ENCODE measurements at regions not wholly inside any gene's neighbourhood (a gene's known extent, or its start where the extent isn't known, plus 50 kb on each side); places are given as distances from the start of the nearest gene placed in this dataset.
"Not testable (repeated sequence)": the region's sequence is repeated elsewhere in the genome, so short reads cannot be mapped to it uniquely, and the experiment has no call there.

DNA sequence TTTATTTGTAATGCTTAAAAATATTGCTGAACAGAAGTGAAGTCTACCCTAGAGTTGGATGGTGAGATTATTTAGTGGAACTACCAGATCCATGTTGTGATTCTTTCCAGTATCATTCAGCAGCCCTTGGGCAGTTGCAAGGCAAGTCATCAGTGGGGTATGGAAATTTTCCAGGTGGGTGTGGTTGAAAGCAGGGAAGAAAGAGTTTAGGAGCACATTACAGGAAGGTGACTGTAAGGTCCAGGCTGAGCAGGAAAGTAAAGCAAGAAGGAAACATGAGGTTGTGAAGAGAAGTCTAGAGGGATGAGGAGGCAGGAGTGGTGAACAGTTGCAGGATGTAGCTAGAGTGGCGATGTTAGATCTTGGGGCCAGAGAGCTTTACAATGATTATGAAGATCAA lies 178.0 kb upstream of the ROPN1B start:
- H3K27me3 ChIP-seq (ENCODE audit: control insufficient read depth in 3 of 3, insufficient read depth in 3 of 3, low read length in 3 of 3); FAIRE-seq; H3K4me1 ChIP-seq (ENCODE audit: control insufficient read depth in 3 of 3, insufficient read depth in 2 of 3, low read depth in 1 of 3, low read length in 2 of 3); H3K9me3 ChIP-seq (ENCODE audit: control insufficient read depth in 2 of 2, insufficient read depth in 1 of 2, low read depth in 1 of 2, low read length in 1 of 2); H3K27ac ChIP-seq (ENCODE audit: low read depth in 1 of 3, low read length in 2 of 3); DNase-seq; H3K4me3 ChIP-seq (ENCODE audit: low read depth in 1 of 3, low read length in 3 of 3); H3K36me3 ChIP-seq (ENCODE audit: control insufficient read depth in 3 of 3, insufficient read depth in 2 of 3, low read depth in 1 of 3, low read length in 3 of 3): not testable (repeated sequence)
- WGBS, 3 donors: 87 to 100% (median 95%) methylated on average over 1 of the region's 1 CpG

GRCh38 chr3:125810010-125810409 lies 159.0 kb upstream of the ROPN1B start:
- H3K27ac ChIP-seq (ENCODE audit: low read depth in 1 of 3, low read length in 2 of 3); DNase-seq; H3K27me3 ChIP-seq (ENCODE audit: control insufficient read depth in 3 of 3, insufficient read depth in 3 of 3, low read length in 3 of 3); H3K4me1 ChIP-seq (ENCODE audit: control insufficient read depth in 3 of 3, insufficient read depth in 2 of 3, low read depth in 1 of 3, low read length in 2 of 3); FAIRE-seq; H3K36me3 ChIP-seq (ENCODE audit: control insufficient read depth in 3 of 3, insufficient read depth in 2 of 3, low read depth in 1 of 3, low read length in 3 of 3); H3K4me3 ChIP-seq (ENCODE audit: low read depth in 1 of 3, low read length in 3 of 3): not testable (repeated sequence)
- 59 to 75% (median 70%) methylated on average over 4 of the region's 4 CpGs for WGBS, 3 donors
- H3K9me3 ChIP-seq (ENCODE audit: control insufficient read depth in 2 of 2, insufficient read depth in 1 of 2, low read depth in 1 of 2, low read length in 1 of 2): peaks cover 0 to 38% of the 10 kb centered on the region in 2 donors

GRCh38 chr3:125822175-125822574 lies 146.8 kb upstream of the ROPN1B start:
- H3K4me1 ChIP-seq (ENCODE audit: control insufficient read depth in 3 of 3, insufficient read depth in 2 of 3, low read depth in 1 of 3, low read length in 2 of 3); DNase-seq; H3K27me3 ChIP-seq (ENCODE audit: control insufficient read depth in 3 of 3, insufficient read depth in 3 of 3, low read length in 3 of 3); H3K27ac ChIP-seq (ENCODE audit: low read depth in 1 of 3, low read length in 2 of 3); H3K36me3 ChIP-seq (ENCODE audit: control insufficient read depth in 3 of 3, insufficient read depth in 2 of 3, low read depth in 1 of 3, low read length in 3 of 3); FAIRE-seq; H3K9me3 ChIP-seq (ENCODE audit: control insufficient read depth in 2 of 2, insufficient read depth in 1 of 2, low read depth in 1 of 2, low read length in 1 of 2); H3K4me3 ChIP-seq (ENCODE audit: low read depth in 1 of 3, low read length in 3 of 3): not testable (repeated sequence)
- 62 to 63% (median 63%) methylated on average over 5 of the region's 5 CpGs for WGBS, 3 donors

GRCh38 chr3:125831005-125831750 lies 137.8 kb upstream of the ROPN1B start:
- Histone ChIP-seq H3K9me3 (ENCODE audit: control insufficient read depth in 2 of 2, insufficient read depth in 1 of 2, low read depth in 1 of 2, low read length in 1 of 2) (peaks cover 0 to 26% of the 10 kb centered on the region in 2 donors), H3K27ac (ENCODE audit: low read depth in 1 of 3, low read length in 2 of 3) (peak overlapping the region in 1 of 3 donors; percentile 56)
- not testable (repeated sequence) for H3K4me3 ChIP-seq (ENCODE audit: low read depth in 1 of 3, low read length in 3 of 3); H3K27me3 ChIP-seq (ENCODE audit: control insufficient read depth in 3 of 3, insufficient read depth in 3 of 3, low read length in 3 of 3); H3K36me3 ChIP-seq (ENCODE audit: control insufficient read depth in 3 of 3, insufficient read depth in 2 of 3, low read depth in 1 of 3, low read length in 3 of 3); H3K4me1 ChIP-seq (ENCODE audit: control insufficient read depth in 3 of 3, insufficient read depth in 2 of 3, low read depth in 1 of 3, low read length in 2 of 3); FAIRE-seq
- peak in 1 of 2 donors; percentile 51 for DNase-seq
- 89 to 96% (median 93%) methylated on average over 2 of the region's 2 CpGs for WGBS, 3 donors

GRCh38 chr3:125835562-125835961 lies 133.4 kb upstream of the ROPN1B start:
- not testable (repeated sequence) for FAIRE-seq; H3K27me3 ChIP-seq (ENCODE audit: control insufficient read depth in 3 of 3, insufficient read depth in 3 of 3, low read length in 3 of 3); H3K36me3 ChIP-seq (ENCODE audit: control insufficient read depth in 3 of 3, insufficient read depth in 2 of 3, low read depth in 1 of 3, low read length in 3 of 3); H3K9me3 ChIP-seq (ENCODE audit: control insufficient read depth in 2 of 2, insufficient read depth in 1 of 2, low read depth in 1 of 2, low read length in 1 of 2); DNase-seq
- WGBS, 3 donors: 26 to 34% (median 28%) methylated on average over 8 of the region's 8 CpGs
- Histone ChIP-seq H3K27ac (ENCODE audit: low read depth in 1 of 3, low read length in 2 of 3) (peak overlapping the region in 2 of 3 donors; percentile 21 to 81), H3K4me1 (ENCODE audit: control insufficient read depth in 3 of 3, insufficient read depth in 2 of 3, low read depth in 1 of 3, low read length in 2 of 3) (peaks cover 0 to 16% (median 0%) of the 10 kb centered on the region in 3 donors), H3K4me3 (ENCODE audit: low read depth in 1 of 3, low read length in 3 of 3) (peak overlapping the region in 1 of 3 donors; percentile 5)

DNA sequence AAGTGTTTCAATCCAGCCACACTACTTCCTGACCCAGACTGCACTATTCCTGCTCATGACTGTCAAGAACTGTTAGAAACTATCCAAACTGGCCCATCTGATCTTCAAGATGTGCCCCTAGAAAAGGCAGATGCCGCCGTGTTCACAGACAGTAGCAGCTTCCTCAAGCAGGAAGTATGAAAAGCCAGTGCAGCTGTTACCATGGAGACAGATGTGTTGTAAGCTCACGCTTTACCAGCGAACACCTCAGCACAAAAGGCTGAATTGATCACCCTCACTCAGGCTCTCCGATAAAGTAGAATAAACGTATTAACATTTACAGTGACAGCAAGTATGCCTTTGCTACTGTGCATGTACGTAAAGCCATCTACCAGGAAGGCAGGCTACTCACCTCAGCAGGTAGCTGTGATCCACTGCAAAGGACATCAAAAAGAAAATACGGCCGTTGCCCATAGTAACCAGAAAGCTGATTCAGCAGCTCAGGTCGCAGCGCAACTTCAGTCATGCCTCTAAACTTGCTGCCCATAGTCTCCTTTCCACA lies 132.9 kb upstream of the ROPN1B start:
- peak overlapping the region in 2 of 3 donors; percentile 0 to 5 for H3K4me3 ChIP-seq (ENCODE audit: low read depth in 1 of 3, low read length in 3 of 3)
- H3K36me3 ChIP-seq (ENCODE audit: control insufficient read depth in 3 of 3, insufficient read depth in 2 of 3, low read depth in 1 of 3, low read length in 3 of 3); H3K27me3 ChIP-seq (ENCODE audit: control insufficient read depth in 3 of 3, insufficient read depth in 3 of 3, low read length in 3 of 3); FAIRE-seq; H3K9me3 ChIP-seq (ENCODE audit: control insufficient read depth in 2 of 2, insufficient read depth in 1 of 2, low read depth in 1 of 2, low read length in 1 of 2): not testable (repeated sequence)
- DNase-seq: peak; percentile 58 to 80
- peaks cover 0 to 16% (median 0%) of the 10 kb centered on the region in 3 donors for H3K4me1 ChIP-seq (ENCODE audit: control insufficient read depth in 3 of 3, insufficient read depth in 2 of 3, low read depth in 1 of 3, low read length in 2 of 3)
- H3K27ac ChIP-seq (ENCODE audit: low read depth in 1 of 3, low read length in 2 of 3): peak overlapping the region in 2 of 3 donors; percentile 55 to 81
- 6 to 27% (median 22%) methylated on average over 11 of the region's 11 CpGs for WGBS, 3 donors

DNA sequence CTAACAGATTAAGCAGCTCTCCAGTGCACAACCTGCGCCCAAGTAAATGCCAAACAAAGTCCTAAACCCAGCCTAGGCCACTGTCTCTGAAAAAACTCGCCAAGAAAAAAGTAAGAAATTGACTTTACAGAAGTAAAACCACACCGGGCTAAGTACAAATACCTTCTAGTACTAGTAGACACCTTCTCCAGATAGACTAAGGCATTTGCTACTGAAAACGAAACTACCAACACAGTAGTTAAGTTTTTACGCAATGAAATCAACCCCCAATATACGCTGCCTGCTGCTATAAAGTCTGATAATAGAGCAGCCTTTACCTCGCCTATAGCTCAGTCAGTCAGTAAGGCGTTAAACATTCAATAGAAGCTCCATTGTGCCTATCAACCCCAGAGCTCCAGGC lies 132.2 kb upstream of the ROPN1B start:
- WGBS, 3 donors: 12 to 60% (median 39%) methylated on average over 7 to 8 of the region's 8 CpGs
- H3K36me3 ChIP-seq (ENCODE audit: control insufficient read depth in 3 of 3, insufficient read depth in 2 of 3, low read depth in 1 of 3, low read length in 3 of 3); H3K9me3 ChIP-seq (ENCODE audit: control insufficient read depth in 2 of 2, insufficient read depth in 1 of 2, low read depth in 1 of 2, low read length in 1 of 2); H3K27me3 ChIP-seq (ENCODE audit: control insufficient read depth in 3 of 3, insufficient read depth in 3 of 3, low read length in 3 of 3); FAIRE-seq: not testable (repeated sequence)
- Histone ChIP-seq H3K27ac (ENCODE audit: low read depth in 1 of 3, low read length in 2 of 3) (peak overlapping the region in 1 of 3 donors; percentile 81), H3K4me3 (ENCODE audit: low read depth in 1 of 3, low read length in 3 of 3) (peak overlapping the region in 1 of 3 donors; percentile 23), H3K4me1 (ENCODE audit: control insufficient read depth in 3 of 3, insufficient read depth in 2 of 3, low read depth in 1 of 3, low read length in 2 of 3) (peaks cover 0 to 16% (median 0%) of the 10 kb centered on the region in 3 donors)
- peak; percentile 77 to 79 for DNase-seq

DNA sequence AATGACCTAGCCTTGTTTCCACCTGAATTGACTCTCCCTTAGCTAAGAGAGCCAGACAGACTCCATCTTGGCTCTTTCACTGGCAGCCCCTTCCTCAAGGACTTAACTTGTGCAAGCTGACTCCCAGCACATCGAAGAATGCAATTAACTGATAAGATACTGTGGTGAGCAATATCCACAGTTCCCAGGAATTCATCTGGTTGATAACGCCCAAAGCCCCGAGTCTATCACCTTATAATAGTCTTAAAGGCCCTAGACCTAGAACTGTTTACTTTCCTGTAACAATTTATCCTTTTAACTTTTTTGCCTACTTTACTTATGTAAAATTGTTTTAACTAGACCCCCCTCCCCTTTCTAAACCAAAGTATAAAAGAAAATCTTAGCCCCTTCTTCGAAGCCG lies 130.1 kb upstream of the ROPN1B start:
- 59 to 79% (median 72%) methylated on average over 5 of the region's 5 CpGs for WGBS, 3 donors
- not testable (repeated sequence) for H3K9me3 ChIP-seq (ENCODE audit: control insufficient read depth in 2 of 2, insufficient read depth in 1 of 2, low read depth in 1 of 2, low read length in 1 of 2); H3K27ac ChIP-seq (ENCODE audit: low read depth in 1 of 3, low read length in 2 of 3); FAIRE-seq; H3K4me3 ChIP-seq (ENCODE audit: low read depth in 1 of 3, low read length in 3 of 3); H3K27me3 ChIP-seq (ENCODE audit: control insufficient read depth in 3 of 3, insufficient read depth in 3 of 3, low read length in 3 of 3); H3K36me3 ChIP-seq (ENCODE audit: control insufficient read depth in 3 of 3, insufficient read depth in 2 of 3, low read depth in 1 of 3, low read length in 3 of 3)
- peaks cover 0 to 12% (median 0%) of the 10 kb centered on the region in 3 donors for H3K4me1 ChIP-seq (ENCODE audit: control insufficient read depth in 3 of 3, insufficient read depth in 2 of 3, low read depth in 1 of 3, low read length in 2 of 3)
- peak in 1 of 2 donors; percentile 8 for DNase-seq
